HL-60 (cell line): ENCODE measurements at regions not wholly inside any gene's neighbourhood (a gene's known extent, or its start where the extent isn't known, plus 50 kb on each side); places are given as distances from the start of the nearest gene placed in this dataset.

Experiments used
- DNase-seq, 2 experiments: peaks; one replicate each; pipeline ENCODE4 v3.0.0-alpha.2; 2010 to 2020; ENCODE audit warnings: low read depth in 1 of 2, low spot score in 1 of 2
- H3K27ac ChIP-seq: fragments of 250-450 bp; sonication (Bioruptor Pico); replicated peaks from 2 replicates; pipeline ENCODE4 v1.5.1; 2020; ENCODE audit warnings: mild to moderate bottlenecking, moderate library complexity
- H3K27me3 ChIP-seq: fragments of 250-450 bp; sonication (Bioruptor Pico); 2 replicates; pipeline ENCODE4 v1.5.1; 2021; ENCODE audit warnings: mild to moderate bottlenecking, moderate library complexity; ENCODE audit not compliant: insufficient read depth, poor library complexity, severe bottlenecking
- H3K4me3 ChIP-seq: replicated peaks from 2 replicates; pipeline ENCODE4 v1.5.1; 2011; ENCODE audit warnings: mild to moderate bottlenecking, control low read depth, low read length; ENCODE audit not compliant: insufficient read depth
- CTCF ChIP-seq: IDR thresholded peaks from one replicate; pipeline ENCODE4 v1.5.1; 2011; ENCODE audit warnings: low read length, control low read depth, inconsistent platforms; ENCODE audit not compliant: insufficient read depth
- GABPA ChIP-seq: IDR thresholded peaks from 2 replicates; pipeline ENCODE4 v1.6.1; 2012; ENCODE audit warnings: low read depth
- POLR2AphosphoS5 ChIP-seq: IDR thresholded peaks from 2 replicates; pipeline ENCODE4 v1.6.1; 2012; ENCODE audit warnings: low read depth
- REST ChIP-seq: IDR thresholded peaks from 2 replicates; pipeline ENCODE4 v1.6.1; 2012; ENCODE audit warnings: low read depth; ENCODE audit not compliant: insufficient replicate concordance
- SPI1 ChIP-seq: IDR thresholded peaks from 2 replicates; pipeline ENCODE4 v1.6.1; 2012; ENCODE audit warnings: low read depth, mild to moderate bottlenecking, borderline replicate concordance

GRCh38 chrX:82041034-82041433 is 839.1 kb downstream of the SH3BGRL start:
- Histone ChIP-seq H3K27ac (no peak overlapping the region), H3K27me3 (no peaks in the 10 kb centered on the region), H3K4me3 (no peak overlapping the region)
- no peak for DNase-seq
- no peak for TF ChIP-seq SPI1
- no peak for TF ChIP-seq CTCF
- no peak for TF ChIP-seq GABPA
- no peak for TF ChIP-seq REST
- no peak for TF ChIP-seq POLR2AphosphoS5

- no peak overlapping the region for H3K27ac ChIP-seq
- no peak for DNase-seq
- H3K4me3 ChIP-seq = no peak overlapping the region
- H3K27me3 ChIP-seq = no peaks in the 10 kb centered on the region
- no peak for TF ChIP-seq GABPA
- no peak for TF ChIP-seq SPI1
- TF ChIP-seq POLR2AphosphoS5 = no peak
- TF ChIP-seq REST = no peak
- TF ChIP-seq CTCF = no peak
Observed at GRCh38 chrX:82058728-82059127, 856.8 kb downstream of the SH3BGRL start.

GRCh38 chrX:82070948-82071347 is 869.0 kb downstream of the SH3BGRL start:
- Histone ChIP-seq H3K27ac (no peak overlapping the region), H3K27me3 (no peaks in the 10 kb centered on the region), H3K4me3 (no peak overlapping the region)
- no peak for DNase-seq
- TF ChIP-seq CTCF = no peak
- TF ChIP-seq SPI1 = no peak
- TF ChIP-seq REST = no peak
- TF ChIP-seq POLR2AphosphoS5 = no peak
- TF ChIP-seq GABPA = no peak
